Endothelial cell (in vitro differentiated cells): ENCODE measurements at regions not wholly inside any gene's neighbourhood (a gene's known extent, or its start where the extent isn't known, plus 50 kb on each side); places are given as distances from the start of the nearest gene placed in this dataset.
"Not testable (repeated sequence)": the region's sequence is repeated elsewhere in the genome, so short reads cannot be mapped to it uniquely, and the experiment has no call there.

Experiments used
- DNase-seq: peaks from one replicate; pipeline ENCODE4 v3.0.0; 2021; ENCODE audit warnings: low spot score
- H3K27ac Mint-ChIP-seq: one replicate; pipeline ENCODE4 v1.8.0; 2021; ENCODE audit warnings: mixed read lengths, inconsistent platforms; ENCODE audit not compliant: unreplicated experiment
- H3K27me3 Mint-ChIP-seq: one replicate; pipeline ENCODE4 v1.8.0; 2021; ENCODE audit warnings: mild to moderate bottlenecking, moderate library complexity, mixed read lengths, inconsistent platforms; ENCODE audit not compliant: unreplicated experiment
- H3K36me3 Mint-ChIP-seq: one replicate; pipeline ENCODE4 v1.8.0; 2021; ENCODE audit warnings: mild to moderate bottlenecking, low read depth, mixed read lengths, inconsistent platforms; ENCODE audit not compliant: unreplicated experiment
- H3K4me1 Mint-ChIP-seq: one replicate; pipeline ENCODE4 v1.8.0; 2021; ENCODE audit warnings: mild to moderate bottlenecking, mixed read lengths, inconsistent platforms; ENCODE audit not compliant: unreplicated experiment
- H3K4me3 Mint-ChIP-seq: one replicate; pipeline ENCODE4 v1.8.0; 2021; ENCODE audit warnings: mild to moderate bottlenecking, mixed read lengths, inconsistent platforms; ENCODE audit not compliant: unreplicated experiment
- H3K9me3 Mint-ChIP-seq: one replicate; pipeline ENCODE4 v1.8.0; 2021; ENCODE audit warnings: mixed read lengths, inconsistent platforms; ENCODE audit not compliant: unreplicated experiment
- TF ChIP-seq, protein P1 (sequence below): fragments of 200-600 bp; sonication (generic); IDR thresholded peaks from one replicate; pipeline ENCODE4 v1.5.0; 2021; ENCODE audit warnings: antibody characterized with exemption; ENCODE audit not compliant: unreplicated experiment

DNA sequence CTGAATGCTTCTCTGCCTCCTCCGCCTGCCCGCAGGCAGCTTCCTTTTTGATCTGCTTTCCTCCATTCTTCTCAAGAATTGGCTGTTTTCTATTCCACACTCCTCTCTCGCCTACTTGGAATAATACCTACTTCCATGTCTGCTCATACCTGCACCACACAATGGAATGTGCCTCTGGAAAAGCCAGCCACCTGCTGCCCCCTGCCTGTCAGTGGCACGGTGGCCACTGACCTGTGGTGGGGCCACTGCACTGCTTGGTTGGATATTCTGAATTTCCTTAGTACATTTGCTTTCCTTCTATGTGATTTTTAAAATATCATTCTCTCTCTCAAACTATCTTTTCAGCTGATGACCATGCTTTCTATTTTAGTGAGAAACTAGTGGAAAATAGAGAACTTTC, 406.9 kb downstream of the DCDC2C start:
- H3K27ac Mint-ChIP-seq: no peak overlapping the region
- H3K27me3 Mint-ChIP-seq: peaks cover 7% of the 10 kb centered on the region
- H3K36me3 Mint-ChIP-seq: peaks cover 3% of the 10 kb centered on the region
- H3K4me3 Mint-ChIP-seq: no peak overlapping the region
- H3K4me1 Mint-ChIP-seq: no peaks in the 10 kb centered on the region
- TF ChIP-seq, protein P1, sequence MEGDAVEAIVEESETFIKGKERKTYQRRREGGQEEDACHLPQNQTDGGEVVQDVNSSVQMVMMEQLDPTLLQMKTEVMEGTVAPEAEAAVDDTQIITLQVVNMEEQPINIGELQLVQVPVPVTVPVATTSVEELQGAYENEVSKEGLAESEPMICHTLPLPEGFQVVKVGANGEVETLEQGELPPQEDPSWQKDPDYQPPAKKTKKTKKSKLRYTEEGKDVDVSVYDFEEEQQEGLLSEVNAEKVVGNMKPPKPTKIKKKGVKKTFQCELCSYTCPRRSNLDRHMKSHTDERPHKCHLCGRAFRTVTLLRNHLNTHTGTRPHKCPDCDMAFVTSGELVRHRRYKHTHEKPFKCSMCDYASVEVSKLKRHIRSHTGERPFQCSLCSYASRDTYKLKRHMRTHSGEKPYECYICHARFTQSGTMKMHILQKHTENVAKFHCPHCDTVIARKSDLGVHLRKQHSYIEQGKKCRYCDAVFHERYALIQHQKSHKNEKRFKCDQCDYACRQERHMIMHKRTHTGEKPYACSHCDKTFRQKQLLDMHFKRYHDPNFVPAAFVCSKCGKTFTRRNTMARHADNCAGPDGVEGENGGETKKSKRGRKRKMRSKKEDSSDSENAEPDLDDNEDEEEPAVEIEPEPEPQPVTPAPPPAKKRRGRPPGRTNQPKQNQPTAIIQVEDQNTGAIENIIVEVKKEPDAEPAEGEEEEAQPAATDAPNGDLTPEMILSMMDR: no peak
- no peak for DNase-seq
- H3K9me3 Mint-ChIP-seq: peaks cover 14% of the 10 kb centered on the region

DNA sequence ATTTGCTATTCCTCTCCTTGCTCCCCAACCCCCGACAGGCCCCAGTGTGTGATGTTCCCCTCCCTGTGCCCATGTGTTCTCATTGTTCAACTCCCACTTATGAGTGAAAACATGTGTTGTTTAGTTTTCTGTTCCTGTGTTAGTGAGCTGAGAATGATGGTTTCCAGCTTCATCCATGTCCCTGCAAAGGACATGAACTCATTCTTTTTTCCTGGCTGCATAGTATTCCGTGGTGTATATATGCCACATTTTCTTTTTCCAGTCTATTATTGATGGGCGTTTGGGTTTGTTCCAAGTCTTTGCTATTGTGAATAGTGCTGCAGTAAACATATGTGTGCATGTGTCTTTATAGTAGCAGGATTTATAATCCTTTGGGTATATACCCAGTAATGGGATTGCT, 412.1 kb downstream of the DCDC2C start:
- H3K27ac Mint-ChIP-seq, H3K4me3 Mint-ChIP-seq, H3K36me3 Mint-ChIP-seq, DNase-seq, H3K9me3 Mint-ChIP-seq, H3K27me3 Mint-ChIP-seq, H3K4me1 Mint-ChIP-seq: not testable (repeated sequence)

DNA sequence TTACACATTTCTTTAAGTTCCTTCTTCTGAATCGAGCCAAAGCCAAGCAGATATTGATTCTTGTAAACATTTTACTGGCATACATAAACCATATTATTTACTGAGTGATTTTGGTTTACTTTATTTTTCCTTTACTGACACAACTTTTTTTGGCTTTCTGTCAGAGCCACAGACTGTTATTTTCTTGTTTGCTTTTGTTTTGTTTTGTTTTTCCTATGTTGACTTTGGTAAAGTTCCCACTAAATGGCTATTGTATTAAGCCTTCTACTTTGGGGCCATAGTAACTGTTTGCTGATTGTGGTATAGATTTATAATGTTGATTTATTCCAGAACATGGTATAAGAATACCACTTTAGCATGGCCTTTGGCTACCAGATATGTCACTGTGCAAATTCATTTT, 419.4 kb downstream of the DCDC2C start:
- Mint-ChIP-seq H3K4me3 (no peak overlapping the region), H3K36me3 (no peaks in the 10 kb centered on the region), H3K9me3 (peaks cover 9% of the 10 kb centered on the region), H3K27ac (no peak overlapping the region), H3K27me3 (peaks cover 2% of the 10 kb centered on the region), H3K4me1 (no peaks in the 10 kb centered on the region)
- no peak for DNase-seq
- TF ChIP-seq, protein P1: no peak

DNA sequence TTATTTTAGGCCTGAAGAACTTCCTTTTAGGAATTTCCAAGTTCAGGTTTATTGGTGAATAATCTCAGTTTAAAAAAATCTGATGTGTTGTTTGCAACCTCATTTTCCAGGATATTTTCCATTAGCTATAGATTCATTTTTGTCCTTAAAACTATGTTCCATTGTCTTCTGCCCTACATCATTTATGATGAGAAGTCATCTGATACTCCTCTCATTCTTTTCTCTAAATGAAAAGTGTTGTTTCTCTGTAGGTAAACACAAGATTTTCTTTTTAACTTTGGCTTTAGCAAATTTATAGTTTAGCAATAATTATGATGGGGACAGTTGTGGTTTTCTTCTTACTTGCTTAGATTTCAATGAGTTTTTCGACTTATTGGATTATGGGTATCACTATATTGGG, 427.3 kb downstream of the DCDC2C start:
- Mint-ChIP-seq H3K27ac (no peak overlapping the region), H3K27me3 (no peaks in the 10 kb centered on the region), H3K4me3 (no peak overlapping the region), H3K9me3 (peaks cover 11% of the 10 kb centered on the region), H3K36me3 (no peaks in the 10 kb centered on the region), H3K4me1 (no peaks in the 10 kb centered on the region)
- TF ChIP-seq, protein P1: no peak
- no peak for DNase-seq

DNA sequence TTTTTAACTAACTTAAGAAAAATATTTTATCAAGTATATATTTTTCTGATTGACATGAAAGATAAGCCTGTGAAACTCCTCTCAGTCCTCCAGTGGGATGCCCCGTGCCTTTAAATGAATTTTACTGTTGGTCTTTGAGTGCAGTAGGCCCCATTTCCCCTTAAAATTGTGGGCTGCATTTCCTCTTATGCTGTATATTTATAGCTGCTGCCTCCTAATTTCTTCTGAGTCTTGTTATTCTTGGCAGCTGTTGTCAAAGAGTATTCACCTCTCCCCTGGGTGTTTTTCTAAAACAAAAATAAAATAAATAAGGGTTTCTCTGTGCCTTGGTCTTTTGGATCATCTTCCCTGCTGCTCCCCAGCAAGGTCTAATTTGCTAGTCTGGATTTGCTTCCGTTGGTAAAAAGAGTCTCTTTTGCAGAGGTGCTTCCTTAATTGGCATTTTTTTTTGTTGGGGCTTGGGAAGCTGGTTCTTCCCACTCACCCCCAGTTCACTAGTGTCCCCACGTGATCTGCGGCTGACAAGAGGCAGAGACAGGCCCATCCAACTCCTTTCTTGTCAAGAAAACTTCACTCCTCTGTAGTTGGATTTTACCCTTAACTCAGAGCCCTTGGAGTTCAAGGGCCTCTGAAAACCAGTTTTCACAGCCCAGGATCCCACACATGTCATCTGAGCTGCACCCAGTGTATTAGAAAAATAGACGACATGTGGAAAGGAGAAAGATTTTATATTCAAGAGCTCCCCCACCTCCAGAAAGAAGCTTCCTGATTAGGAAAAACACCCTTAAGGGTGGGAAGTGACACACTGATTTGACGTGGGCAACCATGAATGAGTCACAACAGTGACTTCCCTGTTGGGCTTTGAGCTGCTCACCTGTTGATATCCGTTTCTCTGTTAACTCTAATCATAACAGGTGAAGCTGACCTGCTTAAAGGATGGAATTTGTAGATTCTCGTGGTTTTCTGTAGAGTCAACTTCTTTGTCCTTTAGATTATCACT, 431.5 kb downstream of the DCDC2C start:
- Mint-ChIP-seq H3K4me1 (no peaks in the 10 kb centered on the region), H3K27me3 (peaks cover 3% of the 10 kb centered on the region), H3K36me3 (peaks cover 3% of the 10 kb centered on the region), H3K27ac (no peak overlapping the region), H3K4me3 (no peak overlapping the region), H3K9me3 (peaks cover 12% of the 10 kb centered on the region)
- TF ChIP-seq, protein P1: no peak
- DNase-seq: no peak
